HepG2 (cell line): ENCODE measurements at regions not wholly inside any gene's neighbourhood (a gene's known extent, or its start where the extent isn't known, plus 50 kb on each side); places are given as distances from the start of the nearest gene placed in this dataset.

Experiments used
- ATAC-seq: fragments of 200-7000 bp; cut with Tn5 transposase; 3 replicates; pipeline ENCODE4 v1.9.1; 2020; ENCODE audit warnings: mild to moderate bottlenecking, moderate library complexity
- BruUV-seq: library from RNA; stranded (reverse); fragments of 400-500 nt; replicated peaks from 2 replicates; lab custom pipeline; 2021; lab: Mats Ljungman, UMichigan
- CTCF ChIA-PET: fragments of 300-600 bp; formaldehyde crosslinking; extraction: SDS; loops from one replicate; lab custom pipeline; 2021; ENCODE audit warnings: low total read pairs, inconsistent platforms, low intra/inter-chr PET ratio; lab: Yijun Ruan, JAX
- POLR2A ChIA-PET: fragments of 350-600 bp; sonication (Branson Sonifier 250); formaldehyde crosslinking; loops from one replicate; lab custom pipeline; 2020; ENCODE audit warnings: antibody characterized with exemption, inconsistent platforms; lab: Yijun Ruan, JAX
- DNase-seq: peaks from one replicate; pipeline ENCODE4 v3.0.0-alpha.2; 2015; ENCODE audit warnings: low spot score
- FAIRE-seq: peaks from 3 replicates; lab custom pipeline; 2011; peaks lifted over from hg19 to GRCh38; lab: Jason Lieb, UNC
- H2AFZ ChIP-seq: one replicate; pipeline ENCODE4 v1.6.1; 2011; ENCODE audit warnings: low read length, inconsistent platforms
- H3K27ac ChIP-seq: fragments of 300-600 bp; 3 replicates; pipeline ENCODE4 v1.8.0; 2011; ENCODE audit warnings: mixed run types, mild to moderate bottlenecking, mixed read lengths, low read length, inconsistent platforms; ENCODE audit not compliant: insufficient read depth; ENCODE audit errors: extremely low read length
- H3K27me3 ChIP-seq, 2 experiments: fragments of 200-600 bp in 1 of 2; 2 replicates in 1 of 2; 3 replicates in 1 of 2; pipeline versions ENCODE4 v1.6.0 to v1.8.0; 2011; ENCODE audit warnings: low read length in 2 of 2, mild to moderate bottlenecking in 2 of 2, moderate library complexity in 2 of 2, inconsistent platforms in 1 of 2; ENCODE audit not compliant: insufficient read depth in 2 of 2, control insufficient read depth in 1 of 2
- H3K36me3 ChIP-seq, 2 experiments: fragments of 200-600 bp in 1 of 2; replicated peaks in 1 of 2; 2 replicates in 1 of 2; 3 replicates in 1 of 2; pipeline versions ENCODE4 v1.5.1 to v1.8.0; 2011; ENCODE audit warnings: low read length in 2 of 2, inconsistent platforms in 1 of 2; ENCODE audit not compliant: insufficient read depth in 2 of 2, control insufficient read depth in 1 of 2
- H3K4me1 ChIP-seq: 2 replicates; pipeline ENCODE4 v1.5.1; 2012; ENCODE audit warnings: low read length, inconsistent platforms; ENCODE audit not compliant: insufficient read depth
- H3K4me2 ChIP-seq: 2 replicates; pipeline ENCODE4 v1.6.0; 2011; ENCODE audit warnings: low read depth, low read length, inconsistent platforms
- H3K4me3 ChIP-seq, 3 experiments: fragments of 200-600 bp in 1 of 3; sonication (generic), shearing (Covaris generic) in 1 of 3; replicated peaks in 1 of 3; 2 replicates each; pipeline ENCODE4 v1.5.1; 2011 to 2016; ENCODE audit warnings: low read length in 3 of 3, inconsistent platforms in 2 of 3, low read depth in 2 of 3, mild to moderate bottlenecking in 2 of 3, control low read depth in 1 of 3, mixed read lengths in 1 of 3; ENCODE audit not compliant: insufficient read depth in 1 of 3
- H3K79me2 ChIP-seq: one replicate; pipeline ENCODE4 v1.6.1; 2011; ENCODE audit warnings: low read length, inconsistent platforms; ENCODE audit not compliant: insufficient read depth
- H3K9ac ChIP-seq: 2 replicates; pipeline ENCODE4 v1.6.0; 2011; ENCODE audit warnings: mild to moderate bottlenecking, low read depth, low read length, inconsistent platforms; ENCODE audit not compliant: insufficient read depth
- H3K9me3 ChIP-seq: 2 replicates; pipeline ENCODE4 v1.5.1; 2012; ENCODE audit warnings: mild to moderate bottlenecking, low read length
- H4K20me1 ChIP-seq: 2 replicates; pipeline ENCODE4 v1.6.0; 2011; ENCODE audit warnings: inconsistent platforms, mild to moderate bottlenecking, low read length, moderate library complexity; ENCODE audit not compliant: insufficient read depth
- ATF3 ChIP-seq: sonication (generic); formaldehyde crosslinking; IDR thresholded peaks from 2 replicates; pipeline ENCODE4 v1.4.0; 2020; ENCODE audit warnings: missing genetic modification reagents
- GATAD1 ChIP-seq: IDR thresholded peaks from 2 replicates; pipeline ENCODE4 v1.6.1; 2016; ENCODE audit warnings: missing genetic modification reagents, missing compliant biosample characterization
- KLF12 ChIP-seq: sonication (generic); formaldehyde crosslinking; IDR thresholded peaks from 2 replicates; pipeline ENCODE4 v1.4.0; 2020; ENCODE audit warnings: missing genetic modification reagents, borderline replicate concordance
- NBN ChIP-seq: fragments of 450-650 bp; conservative IDR thresholded peaks from 2 replicates; pipeline ENCODE4 v1.6.1; 2017
- NR2F2 ChIP-seq: IDR thresholded peaks from 2 replicates; pipeline ENCODE4 v1.6.1; 2012; ENCODE audit warnings: low read depth, inconsistent platforms, borderline replicate concordance
- RARA ChIP-seq: IDR thresholded peaks from 2 replicates; pipeline ENCODE4 v1.6.1; 2016; ENCODE audit warnings: missing genetic modification reagents, missing compliant biosample characterization
- SUZ12 ChIP-seq: fragments of 150-350 bp; IDR thresholded peaks from 2 replicates; pipeline ENCODE4 v1.6.1; 2014; ENCODE audit warnings: low read depth, low read length
- ZBTB25 ChIP-seq: IDR thresholded peaks from 2 replicates; pipeline ENCODE4 v1.6.1; 2018; ENCODE audit warnings: missing genetic modification reagents
- ZNF343 ChIP-seq: sonication (generic); formaldehyde crosslinking; IDR thresholded peaks from 2 replicates; pipeline ENCODE4 v1.4.0; 2020; ENCODE audit warnings: mild to moderate bottlenecking, missing genetic modification reagents
- WGBS: methylation state at CpG from one replicate; pipeline ENCODE4 v1.1.6; 2017; ENCODE audit warnings: low lambda C conversion rate; 5-methylcytosine and 5-hydroxymethylcytosine counted together
- in situ Hi-C: cut with HindIII; loops from 2 replicates; pipeline ENCODE4 v1.10.0; 2017; ENCODE audit warnings: low pct_unique_long_range_greater_than_20kb; ENCODE audit not compliant: extremely low pct_ligation_motif_present
- intact Hi-C: fragments of 100-400 bp; cut with micrococcal nuclease; formaldehyde crosslinking; loops from one replicate; pipeline ENCODE4 v1.10.0; 2022; ENCODE audit not compliant: unreplicated experiment
- TF ChIP-seq, protein P1 (sequence below), 2 experiments: sonication (generic) in 1 of 2; formaldehyde crosslinking in 1 of 2; IDR thresholded peaks; 2 replicates each; pipeline versions ENCODE4 v1.6.1 to v1.9.0; 2014 to 2022; ENCODE audit warnings: antibody characterized with exemption in 1 of 2, borderline replicate concordance in 1 of 2, inconsistent platforms in 1 of 2, low read depth in 1 of 2, missing genetic modification reagents in 1 of 2

GRCh38 chr3:44098656-44099415 is 142.8 kb upstream of the TOPAZ1 start:
- Histone ChIP-seq H3K9ac (no peak overlapping the region), H3K4me3 (no peak overlapping the region), H3K4me2 (no peak overlapping the region), H3K9me3 (no peaks in the 10 kb centered on the region), H3K4me1 (no peaks in the 10 kb centered on the region), H3K79me2 (no peaks in the 10 kb centered on the region), H2AFZ (no peak overlapping the region), H3K27me3 (peaks cover 0 to 3% of the 10 kb centered on the region in 2 experiments; a peak in 3 of 5 replicates), H3K36me3 (no peaks in the 10 kb centered on the region), H3K27ac (no peak overlapping the region), H4K20me1 (no peaks in the 10 kb centered on the region)
- POLR2A ChIA-PET: no interaction called here
- FAIRE-seq (no peak), ATAC-seq (no peak)
- intact Hi-C loops: no loop called here
- BruUV-seq: no TSS peak
- 70% methylated on average over 12 of the region's 12 CpGs for WGBS
- CTCF ChIA-PET: no interaction called here
- in situ Hi-C loops: no loop called here
- TF ChIP-seq SUZ12: no peak
- TF ChIP-seq KLF12 (CRISPR knock-in tag): no peak
- TF ChIP-seq ZBTB25 (CRISPR knock-in tag): no peak
- TF ChIP-seq NBN: no peak
- TF ChIP-seq GATAD1 (CRISPR knock-in tag): no peak
- TF ChIP-seq ZNF343 (CRISPR knock-in tag): no peak
- TF ChIP-seq RARA: no peak
- TF ChIP-seq, protein P1, sequence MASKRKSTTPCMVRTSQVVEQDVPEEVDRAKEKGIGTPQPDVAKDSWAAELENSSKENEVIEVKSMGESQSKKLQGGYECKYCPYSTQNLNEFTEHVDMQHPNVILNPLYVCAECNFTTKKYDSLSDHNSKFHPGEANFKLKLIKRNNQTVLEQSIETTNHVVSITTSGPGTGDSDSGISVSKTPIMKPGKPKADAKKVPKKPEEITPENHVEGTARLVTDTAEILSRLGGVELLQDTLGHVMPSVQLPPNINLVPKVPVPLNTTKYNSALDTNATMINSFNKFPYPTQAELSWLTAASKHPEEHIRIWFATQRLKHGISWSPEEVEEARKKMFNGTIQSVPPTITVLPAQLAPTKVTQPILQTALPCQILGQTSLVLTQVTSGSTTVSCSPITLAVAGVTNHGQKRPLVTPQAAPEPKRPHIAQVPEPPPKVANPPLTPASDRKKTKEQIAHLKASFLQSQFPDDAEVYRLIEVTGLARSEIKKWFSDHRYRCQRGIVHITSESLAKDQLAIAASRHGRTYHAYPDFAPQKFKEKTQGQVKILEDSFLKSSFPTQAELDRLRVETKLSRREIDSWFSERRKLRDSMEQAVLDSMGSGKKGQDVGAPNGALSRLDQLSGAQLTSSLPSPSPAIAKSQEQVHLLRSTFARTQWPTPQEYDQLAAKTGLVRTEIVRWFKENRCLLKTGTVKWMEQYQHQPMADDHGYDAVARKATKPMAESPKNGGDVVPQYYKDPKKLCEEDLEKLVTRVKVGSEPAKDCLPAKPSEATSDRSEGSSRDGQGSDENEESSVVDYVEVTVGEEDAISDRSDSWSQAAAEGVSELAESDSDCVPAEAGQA (IDR thresholded peaks at IDR 0.05; ENCODE audit: low read depth): no peak
- TF ChIP-seq, protein P1 (CRISPR knock-in tag; IDR thresholded peaks at IDR 0.05; ENCODE audit: borderline replicate concordance): no peak
- TF ChIP-seq ATF3: no peak
- TF ChIP-seq NR2F2: no peak
- TF ChIP-seq, all 625 proteins: peak for 0
- DNase-seq: no peak
